HG02852 (cell line): ENCODE measurements at regions not wholly inside any gene's neighbourhood (a gene's known extent, or its start where the extent isn't known, plus 50 kb on each side); places are given as distances from the start of the nearest gene placed in this dataset.

Experiments used
- ATAC-seq: cut with Tn5 transposase; IDR thresholded peaks from one replicate; pipeline ENCODE4 v1.9.1; 2021; ENCODE audit warnings: mild to moderate bottlenecking, moderate library complexity; ENCODE audit not compliant: unreplicated experiment

DNA sequence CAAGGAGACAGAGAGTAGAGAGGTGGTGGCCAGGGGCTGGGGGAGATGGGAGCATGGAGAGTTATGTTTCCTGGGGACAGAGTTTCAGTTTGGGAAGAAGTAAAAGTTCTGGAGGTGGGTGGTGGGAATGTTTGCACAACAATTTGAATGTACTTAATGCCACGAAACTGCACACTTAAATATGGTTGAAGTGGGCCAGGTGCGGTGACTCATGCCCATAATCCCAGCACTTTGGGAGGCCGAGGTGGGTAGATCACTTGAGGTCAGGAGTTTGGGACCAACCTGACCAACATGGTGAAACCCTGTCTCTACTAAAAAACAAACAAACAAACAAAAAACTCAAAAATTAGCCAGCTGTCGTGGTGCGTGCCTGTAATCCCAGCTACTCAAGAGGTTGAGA, 137.2 kb downstream of the PFKFB3 start:
- ATAC-seq: no peak

DNA sequence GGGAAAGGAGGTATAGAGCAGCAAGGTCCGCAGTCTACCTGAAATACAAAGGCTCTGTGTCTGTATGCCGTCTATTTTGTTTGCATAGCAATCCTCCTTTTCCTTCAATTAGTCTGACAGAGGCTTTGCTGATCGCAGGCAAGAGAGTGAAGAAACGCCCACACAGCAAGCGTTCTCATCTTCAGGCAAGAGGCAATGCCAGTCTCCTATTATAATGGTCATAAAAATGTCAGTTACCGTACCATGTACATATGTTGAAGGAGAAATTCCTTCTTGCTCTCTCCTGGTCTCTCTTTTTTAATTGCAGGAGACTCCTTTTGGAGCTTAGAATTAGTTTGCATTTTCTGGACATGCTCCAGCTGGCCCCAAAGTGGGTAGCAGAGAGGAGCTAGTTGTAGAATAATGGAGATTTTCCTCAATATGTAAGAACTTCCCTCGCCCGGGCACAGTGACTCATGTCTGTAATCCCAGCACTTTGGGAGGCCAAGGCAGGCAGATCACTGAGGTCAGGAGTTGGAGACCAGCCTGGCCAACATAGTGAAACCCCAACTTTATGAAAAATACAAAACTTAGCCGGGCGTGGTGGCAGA, 139.5 kb downstream of the PFKFB3 start:
- ATAC-seq: no peak

DNA sequence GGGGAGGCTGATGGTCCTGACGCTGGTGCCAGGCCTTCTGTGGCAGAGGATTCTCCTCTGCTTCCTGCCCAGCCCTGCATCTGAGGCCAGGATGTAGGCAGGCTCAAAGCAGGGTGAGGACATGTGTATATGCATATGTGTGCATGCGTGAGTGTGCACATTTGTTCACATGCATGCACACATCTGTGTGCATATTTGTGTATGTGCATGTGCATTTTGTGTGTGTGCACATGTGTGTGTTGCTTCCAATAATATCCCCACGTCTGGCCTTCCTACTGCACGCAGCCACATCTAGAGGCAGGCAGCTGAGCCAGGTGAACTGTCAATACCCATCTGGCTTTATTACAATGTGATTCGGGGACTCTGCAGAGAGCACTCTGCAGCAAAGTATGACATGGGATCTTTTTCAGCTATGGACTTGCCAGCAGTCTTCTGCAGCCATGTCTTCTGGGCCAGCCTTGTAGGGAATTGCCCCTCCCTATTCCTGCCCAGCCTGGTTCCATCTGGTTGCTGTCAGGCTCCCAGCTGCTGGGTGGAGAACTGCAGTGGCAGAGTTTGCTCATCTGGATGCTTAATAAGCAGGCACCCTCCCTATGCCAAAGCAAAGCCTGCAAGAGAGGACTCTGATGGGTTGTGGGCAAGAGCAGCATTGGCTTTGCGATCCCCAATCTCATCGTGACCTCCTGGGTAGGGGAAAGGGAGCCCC, 140.7 kb downstream of the PFKFB3 start:
- no peak for ATAC-seq

DNA sequence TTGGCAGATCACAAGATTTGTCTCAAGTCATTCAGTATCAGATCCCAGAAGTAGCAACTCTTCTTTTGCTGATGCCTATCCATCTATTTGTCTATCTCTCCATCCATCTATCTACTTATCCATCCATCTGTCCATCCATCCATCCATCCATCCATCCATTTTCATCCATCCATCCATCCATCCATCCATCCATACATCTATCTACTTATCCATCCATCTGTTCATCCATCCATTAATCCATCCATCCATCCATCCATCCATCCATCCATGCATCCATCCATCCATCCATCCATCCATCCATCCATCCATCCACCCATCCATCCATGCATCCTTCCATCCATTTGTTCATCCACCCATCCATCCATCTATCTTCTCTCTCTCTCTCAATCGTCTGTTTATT, 142.7 kb downstream of the PFKFB3 start:
- no peak for ATAC-seq

DNA sequence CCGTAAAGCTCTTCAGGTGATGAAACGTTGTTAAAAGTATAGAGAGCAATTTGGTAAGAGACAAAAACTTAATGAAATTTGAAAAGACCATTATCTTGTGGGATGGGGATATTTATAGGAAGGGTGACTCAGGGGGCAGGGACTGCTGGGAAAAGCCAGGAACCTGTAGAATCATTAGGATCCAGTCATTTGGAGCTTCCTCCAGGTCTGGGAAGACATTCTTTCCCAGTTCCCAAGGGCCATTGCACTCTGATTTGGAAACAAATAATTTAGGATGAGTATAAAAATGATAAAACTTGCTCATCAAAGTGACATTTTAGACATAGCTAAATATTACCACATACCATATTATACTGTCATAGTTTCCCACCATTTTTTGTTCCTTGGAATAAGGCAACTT, 143.9 kb downstream of the PFKFB3 start:
- no peak for ATAC-seq

DNA sequence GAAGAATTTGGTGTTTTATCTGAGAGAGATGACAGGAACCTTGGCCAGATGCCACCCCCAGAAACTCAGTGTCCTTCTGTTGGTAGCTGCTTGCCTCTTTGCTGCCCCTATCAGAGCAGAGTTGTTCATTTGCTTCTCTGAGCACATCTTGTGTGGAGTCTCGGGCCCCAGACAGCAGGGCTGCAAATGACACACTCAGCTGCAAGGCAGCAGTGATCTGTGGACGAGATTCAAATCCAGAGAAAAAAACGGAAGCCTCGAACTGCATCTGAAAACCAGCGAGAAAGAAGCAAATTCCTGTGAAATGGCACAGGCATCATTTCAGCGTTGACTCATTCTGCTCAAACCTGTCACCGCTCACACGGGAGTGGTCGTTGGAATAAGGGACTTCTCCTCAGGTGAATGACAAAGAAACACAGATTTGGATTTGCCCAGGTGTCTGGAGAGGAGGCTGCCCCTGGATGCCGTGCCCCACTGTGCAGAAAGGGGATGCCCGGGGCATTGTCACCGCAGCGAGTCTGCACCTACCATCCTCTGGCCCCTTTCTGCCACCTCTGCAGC, 144.7 kb downstream of the PFKFB3 start:
- ATAC-seq: peak; percentile 29

DNA sequence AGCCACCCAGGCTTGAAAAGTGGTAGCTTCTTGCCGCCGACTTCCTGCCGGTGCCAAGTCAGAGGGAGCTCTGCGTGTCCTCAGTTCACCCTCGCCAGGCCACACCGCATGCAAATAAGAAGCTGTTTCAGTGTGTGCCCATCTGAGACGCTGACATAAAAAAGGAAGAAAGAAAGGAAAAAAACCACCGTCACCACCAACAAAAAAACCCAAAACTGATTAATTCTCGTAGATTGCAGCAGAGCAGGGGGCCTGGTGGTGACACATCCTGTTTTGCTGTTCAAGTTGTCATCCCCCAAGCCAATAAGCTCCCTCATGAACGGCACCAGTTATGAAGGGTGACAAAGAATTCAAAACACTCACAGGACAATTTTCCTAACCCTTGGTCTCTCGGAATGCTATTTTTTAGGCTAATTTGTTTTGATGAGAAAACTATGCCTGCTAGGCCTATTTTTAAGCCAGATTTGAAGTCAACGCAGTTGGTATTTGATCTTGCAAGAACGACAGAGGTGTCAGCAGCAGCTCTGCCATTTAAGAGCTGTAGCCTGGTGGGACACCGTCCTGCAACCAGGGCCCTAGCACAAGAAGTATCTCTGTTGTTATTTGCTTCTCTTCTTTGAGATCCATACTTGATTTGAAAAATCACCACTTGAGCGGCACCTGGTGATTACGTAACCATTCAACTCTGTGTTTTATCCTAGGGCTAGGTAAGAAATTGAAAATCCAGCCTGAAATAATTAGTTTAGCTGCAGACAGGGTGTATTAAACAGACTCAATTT, 145.6 kb downstream of the PFKFB3 start:
- ATAC-seq: peak; percentile 91

DNA sequence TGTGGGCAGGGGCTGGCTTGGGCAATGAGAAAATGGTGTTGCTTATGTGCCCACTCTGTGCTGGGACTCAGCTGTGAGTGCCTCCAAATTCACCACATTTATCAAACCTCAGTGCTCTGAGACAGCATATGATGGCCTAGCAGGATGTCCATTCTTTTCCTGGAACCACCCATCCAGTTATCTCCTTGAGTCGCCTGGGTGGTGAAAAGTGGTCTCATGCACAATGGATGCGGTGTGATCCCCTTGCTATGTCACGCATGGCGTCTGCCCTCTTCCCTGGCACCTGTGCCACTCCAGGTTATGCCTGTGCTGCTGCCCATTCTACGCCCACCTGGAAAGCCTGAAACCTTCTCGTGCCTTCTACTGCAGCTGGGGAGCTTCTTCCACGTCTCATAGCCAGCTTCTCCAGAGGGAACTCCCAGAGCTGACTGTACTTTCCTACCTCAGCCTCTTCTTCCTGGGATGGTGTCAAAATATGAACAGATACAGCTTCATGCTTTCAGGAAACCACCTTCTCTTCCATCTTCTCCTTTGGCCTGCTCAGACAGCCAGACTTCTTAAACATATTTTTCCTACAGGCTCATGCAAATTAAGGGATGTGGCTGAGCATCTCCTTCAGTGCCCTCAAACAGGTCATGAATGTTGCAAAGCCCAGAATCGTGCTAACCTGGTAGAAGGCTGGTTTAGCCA, 147.3 kb downstream of the PFKFB3 start:
- ATAC-seq: no peak

DNA sequence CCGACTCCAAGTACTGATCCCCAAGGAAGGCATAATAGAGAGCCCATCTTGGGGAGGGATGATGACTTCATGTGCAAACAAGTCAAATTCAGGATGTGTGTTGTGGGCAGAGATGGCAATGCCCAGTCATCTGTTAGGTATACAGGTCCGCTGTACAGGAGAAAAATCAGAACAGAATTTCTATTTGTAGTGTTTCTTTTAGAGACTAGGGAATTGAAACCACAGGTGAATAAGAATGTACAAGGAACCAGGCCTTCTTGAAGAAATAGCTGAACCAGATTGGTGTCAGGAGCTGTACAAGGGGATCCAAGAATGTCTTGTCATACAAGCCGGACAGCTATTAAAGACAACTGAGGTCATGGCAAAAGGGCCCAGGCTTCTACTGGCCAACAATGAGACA, 147.9 kb downstream of the PFKFB3 start:
- ATAC-seq: no peak

DNA sequence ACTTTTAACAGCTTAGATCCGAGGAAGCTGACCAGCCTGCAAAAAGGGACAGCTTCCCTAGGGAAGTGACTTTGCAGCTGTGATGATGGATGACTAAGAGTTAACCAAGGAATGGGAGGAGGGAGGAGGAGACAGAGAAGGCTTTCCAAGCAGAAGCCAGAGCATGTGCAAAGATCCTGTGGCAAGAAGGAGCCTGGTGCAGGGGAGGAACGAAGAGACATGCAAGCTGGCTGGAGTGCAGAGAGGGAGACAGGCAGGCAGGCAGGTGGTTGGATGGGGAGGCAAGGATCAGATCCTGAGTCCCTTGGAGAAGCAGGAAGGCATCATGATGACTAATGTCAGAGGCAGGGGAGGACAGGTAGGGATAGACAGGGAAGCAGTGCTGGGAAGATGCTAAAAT, 148.8 kb downstream of the PFKFB3 start:
- ATAC-seq: no peak

DNA sequence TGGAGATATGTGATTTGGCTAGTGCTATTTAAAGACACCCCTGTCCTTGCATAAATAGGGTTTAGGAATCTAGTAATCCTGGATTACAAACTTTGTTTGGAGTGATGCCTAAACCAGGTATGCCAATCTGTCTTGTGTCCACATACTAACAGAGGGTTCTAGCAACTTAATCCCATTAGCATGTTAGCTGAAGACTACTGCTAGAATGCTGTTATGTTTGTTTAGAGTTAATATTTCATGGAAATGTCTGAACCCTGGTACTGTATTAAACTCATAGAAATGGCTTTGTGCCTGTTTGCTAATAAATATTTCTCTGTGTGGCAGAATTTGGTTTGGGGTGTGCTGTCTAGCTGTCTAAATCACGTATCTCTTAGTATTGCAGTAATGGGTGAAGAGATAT, 150.8 kb downstream of the PFKFB3 start:
- ATAC-seq: no peak

DNA sequence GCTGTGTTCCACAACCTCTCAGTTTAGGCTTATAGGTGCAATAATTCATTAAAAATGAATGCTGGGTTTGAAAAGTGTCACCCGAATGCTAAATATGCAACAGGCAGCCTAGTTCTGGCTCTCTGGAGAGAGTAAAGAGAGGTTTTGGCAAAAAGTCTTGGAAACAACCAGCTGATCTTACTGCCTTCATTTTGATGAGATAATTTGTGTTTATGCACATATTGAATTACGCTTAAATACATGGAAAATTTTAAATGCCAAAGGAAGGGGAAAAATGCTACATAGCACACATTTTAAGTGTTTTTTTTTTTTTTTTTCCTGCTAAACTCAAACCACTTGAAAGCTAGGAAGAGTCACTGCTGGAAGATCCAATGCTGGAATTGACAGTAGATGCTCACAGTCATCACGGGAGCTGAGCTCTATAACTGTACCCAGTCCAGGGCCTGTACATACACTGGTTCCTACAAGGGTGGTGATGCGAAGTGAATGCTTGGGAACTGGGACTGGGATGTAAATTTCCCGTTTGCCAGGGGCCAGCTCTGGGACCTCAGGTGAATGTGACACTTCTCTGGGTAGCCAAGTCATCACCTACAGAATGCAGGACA, 151.5 kb downstream of the PFKFB3 start:
- no peak for ATAC-seq

DNA sequence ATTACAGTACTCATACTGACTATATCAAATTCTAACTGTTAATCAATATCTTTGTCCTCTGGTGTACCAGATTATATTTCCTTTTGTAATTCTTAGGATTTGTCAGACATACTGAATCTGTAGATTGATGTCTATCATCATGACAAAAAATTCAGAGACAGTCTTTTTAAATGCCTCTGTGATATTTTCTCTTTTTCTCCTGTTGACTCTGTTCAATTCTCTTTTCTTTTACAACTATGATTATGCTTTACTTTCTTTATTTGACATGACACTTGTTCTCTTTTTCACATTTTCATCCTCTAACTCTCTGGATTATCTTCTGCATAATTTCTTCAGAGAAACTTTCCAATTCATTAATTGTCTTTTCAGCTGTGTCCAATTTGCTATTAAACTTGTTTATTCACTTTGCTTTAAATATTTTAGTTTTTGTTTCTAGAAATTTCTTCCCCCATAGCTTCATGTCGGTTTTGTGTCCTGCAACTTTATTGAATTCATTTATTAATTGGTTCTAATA, 153.6 kb downstream of the PFKFB3 start:
- no peak for ATAC-seq

DNA sequence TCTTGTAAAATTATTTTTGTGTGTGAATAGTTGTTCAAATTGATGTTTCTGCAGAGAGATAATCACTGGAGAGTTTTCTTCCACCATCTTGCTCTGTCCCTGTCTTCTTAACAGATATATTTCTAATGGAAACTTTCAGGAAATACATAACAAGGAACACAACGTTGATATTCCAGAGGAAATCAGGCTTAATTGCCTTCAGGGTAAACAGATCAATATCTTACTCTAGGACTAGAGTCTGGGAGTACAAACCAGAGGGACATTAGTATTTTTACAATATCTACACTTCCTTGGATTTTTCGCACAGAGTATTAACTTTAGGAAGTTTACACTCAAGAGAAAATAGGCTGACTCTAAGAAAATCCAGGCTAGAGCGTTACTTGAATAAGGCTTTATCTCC, 159.1 kb downstream of the PFKFB3 start:
- ATAC-seq: no peak

DNA sequence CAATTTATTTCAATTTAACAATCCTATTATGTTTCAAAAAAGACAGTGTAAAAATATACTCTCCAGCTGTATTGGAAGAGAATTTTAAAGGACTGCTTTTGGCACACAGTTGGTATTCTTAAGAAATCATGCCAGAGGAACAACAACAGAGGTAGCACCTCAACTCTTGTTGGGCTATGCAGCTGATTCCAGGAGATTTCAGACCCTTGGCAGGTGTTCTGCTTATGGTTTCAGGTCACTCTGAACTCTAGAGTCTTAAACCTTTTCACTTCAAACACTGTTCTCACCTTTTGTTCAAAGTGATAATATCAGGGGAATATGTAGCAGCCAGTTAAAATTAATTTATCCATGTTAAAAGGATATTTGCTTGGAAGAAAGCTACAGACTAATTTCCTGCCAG, 160.1 kb downstream of the PFKFB3 start:
- ATAC-seq: no peak

DNA sequence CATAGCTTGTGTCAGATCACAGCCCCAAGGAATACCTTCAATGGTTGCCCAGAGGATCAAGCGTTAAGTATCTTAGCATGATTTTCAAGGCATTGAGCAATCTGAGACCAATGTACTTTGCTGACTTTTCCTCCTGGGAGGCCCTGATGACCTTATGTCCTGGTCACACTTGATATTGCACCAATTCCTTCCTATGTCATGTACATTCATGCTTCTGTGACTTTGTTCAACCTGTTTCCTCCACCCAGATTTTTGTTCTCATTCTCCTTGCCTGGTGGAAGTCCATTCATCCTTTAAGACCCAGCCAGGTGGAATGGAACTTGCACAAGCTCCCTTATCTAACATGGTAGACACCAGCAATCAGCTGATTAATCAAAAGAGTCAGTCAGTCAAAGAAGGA, 160.8 kb downstream of the PFKFB3 start:
- ATAC-seq: no peak

DNA sequence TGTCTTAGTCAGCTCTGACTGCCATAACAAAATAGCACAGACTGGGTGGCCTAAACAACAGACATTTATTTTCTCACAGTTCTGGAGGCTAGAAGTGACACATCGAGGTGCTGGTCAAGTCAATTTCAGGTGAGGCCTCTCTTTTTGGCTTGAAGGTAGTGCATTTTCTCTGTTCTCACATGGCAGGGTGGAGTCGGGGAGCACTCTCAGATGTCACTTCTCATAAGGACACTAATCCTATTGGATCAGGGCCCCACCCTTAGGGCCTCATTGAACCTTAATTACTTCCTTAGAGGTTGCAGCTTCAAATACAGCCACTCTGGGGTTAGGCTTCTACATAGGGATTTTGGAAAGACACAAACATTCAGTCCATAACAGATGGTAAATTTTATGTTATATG, 161.6 kb downstream of the PFKFB3 start:
- no peak for ATAC-seq

DNA sequence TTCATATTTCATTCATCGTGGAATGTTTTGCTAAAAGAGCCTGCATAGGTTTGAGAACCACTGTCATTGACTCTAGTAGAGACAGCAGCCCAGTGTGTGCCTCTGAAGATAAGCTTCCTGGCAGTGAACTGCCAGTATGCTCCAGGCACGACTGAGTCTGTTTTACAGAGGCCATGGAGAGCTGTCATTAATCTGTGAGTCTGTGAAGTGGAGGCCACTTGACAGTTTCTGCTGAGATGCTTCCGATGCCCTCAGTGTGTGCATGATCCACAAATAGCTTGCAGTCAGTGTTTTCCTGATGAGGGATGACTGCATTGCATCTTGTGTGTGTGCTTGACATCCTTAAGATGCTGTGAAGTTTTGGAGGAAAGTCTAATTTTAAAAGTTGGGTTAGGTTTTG, 162.2 kb downstream of the PFKFB3 start:
- ATAC-seq: no peak

DNA sequence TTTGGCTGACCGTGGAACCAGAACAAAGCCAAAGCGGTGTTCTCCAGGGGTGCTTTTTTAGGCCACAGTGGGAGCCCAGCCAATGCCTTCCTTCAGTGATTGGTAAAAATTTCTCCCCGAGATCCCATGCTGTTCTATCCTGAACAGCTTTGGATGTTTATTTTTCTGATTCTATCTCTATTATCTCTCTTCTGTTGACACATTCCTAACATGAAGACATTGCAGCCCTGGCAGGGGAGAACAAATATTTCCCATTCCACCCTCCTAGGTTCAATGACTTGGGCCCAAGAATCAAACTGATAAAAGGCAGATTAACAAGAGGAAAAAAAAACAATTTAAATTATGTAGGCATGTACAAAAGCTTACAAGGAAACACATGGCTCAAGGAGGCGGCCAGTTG, 162.7 kb downstream of the PFKFB3 start:
- no peak for ATAC-seq
